Mucosa of descending colon (tissue), 3 donors: ENCODE measurements at regions not wholly inside any gene's neighbourhood (a gene's known extent, or its start where the extent isn't known, plus 50 kb on each side); places are given as distances from the start of the nearest gene placed in this dataset.

Source experiments
- ATAC-seq: fragments of 200-7000 bp; cut with Tn5 transposase; one replicate; pipeline ENCODE4 v1.9.1; 2020; ENCODE audit warnings: mild to moderate bottlenecking, moderate library complexity
- DNase-seq, 3 donors: peaks; one replicate each; pipeline ENCODE4 v3.0.0-alpha.2; 2020
- H3K36me3 ChIP-seq: fragments of 200-600 bp; one replicate; pipeline ENCODE4 v1.8.0; 2021; ENCODE audit warnings: low read depth, mild to moderate bottlenecking
- H3K4me1 ChIP-seq: fragments of 200-600 bp; one replicate; pipeline ENCODE4 v1.8.0; 2021; ENCODE audit warnings: low read depth, mild to moderate bottlenecking
- H3K4me3 ChIP-seq: fragments of 200-600 bp; one replicate; pipeline ENCODE4 v1.8.0; 2021; ENCODE audit warnings: mild to moderate bottlenecking
- H3K9me3 ChIP-seq: fragments of 200-600 bp; one replicate; pipeline ENCODE4 v1.8.0; 2021; ENCODE audit warnings: mild to moderate bottlenecking
- intact Hi-C, 2 donors: fragments of 100-400 bp; cut with DNase I in 1 of 2; cut with micrococcal nuclease in 1 of 2; formaldehyde crosslinking; loops; one replicate each; pipeline versions ENCODE4 v1.11.0 to v1.11.1; 2022; cut with DNase I, micrococcal nuclease
- TF ChIP-seq, protein P1 (sequence below): fragments of 200-600 bp; IDR thresholded peaks from one replicate; pipeline ENCODE4 v1.8.0; 2022; ENCODE audit warnings: antibody characterized with exemption, mild to moderate bottlenecking
- donor health status: DM: no; HTN: no; CAD: no; lungs with moderate emphysema.
- donor health status: DM: no; HTN: no; CAD: no.
- donor health status: DM: no; HTN: yes; CAD: no.

DNA sequence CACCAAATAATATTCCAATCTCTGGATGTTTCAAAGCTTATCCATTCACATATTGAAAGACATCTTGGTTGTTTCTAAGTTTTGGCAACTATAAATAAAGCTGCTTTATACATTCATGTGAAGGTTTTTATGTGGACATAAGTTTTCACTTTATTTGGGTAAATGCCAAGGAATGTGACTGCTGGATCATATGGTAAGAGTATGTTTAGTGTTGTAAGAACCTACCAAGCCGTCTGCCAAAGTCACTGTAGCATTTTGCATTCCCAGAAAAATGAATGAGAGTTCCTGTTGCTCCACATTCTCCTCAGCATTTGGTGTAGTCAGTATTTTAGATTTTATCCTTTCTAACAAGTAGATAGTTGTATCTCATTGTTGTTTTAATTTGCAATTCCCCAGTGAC lies 1047.7 kb downstream of the C4orf33 start:
- DNase-seq (no peak), ATAC-seq (no peak)
- TF ChIP-seq, protein P1, sequence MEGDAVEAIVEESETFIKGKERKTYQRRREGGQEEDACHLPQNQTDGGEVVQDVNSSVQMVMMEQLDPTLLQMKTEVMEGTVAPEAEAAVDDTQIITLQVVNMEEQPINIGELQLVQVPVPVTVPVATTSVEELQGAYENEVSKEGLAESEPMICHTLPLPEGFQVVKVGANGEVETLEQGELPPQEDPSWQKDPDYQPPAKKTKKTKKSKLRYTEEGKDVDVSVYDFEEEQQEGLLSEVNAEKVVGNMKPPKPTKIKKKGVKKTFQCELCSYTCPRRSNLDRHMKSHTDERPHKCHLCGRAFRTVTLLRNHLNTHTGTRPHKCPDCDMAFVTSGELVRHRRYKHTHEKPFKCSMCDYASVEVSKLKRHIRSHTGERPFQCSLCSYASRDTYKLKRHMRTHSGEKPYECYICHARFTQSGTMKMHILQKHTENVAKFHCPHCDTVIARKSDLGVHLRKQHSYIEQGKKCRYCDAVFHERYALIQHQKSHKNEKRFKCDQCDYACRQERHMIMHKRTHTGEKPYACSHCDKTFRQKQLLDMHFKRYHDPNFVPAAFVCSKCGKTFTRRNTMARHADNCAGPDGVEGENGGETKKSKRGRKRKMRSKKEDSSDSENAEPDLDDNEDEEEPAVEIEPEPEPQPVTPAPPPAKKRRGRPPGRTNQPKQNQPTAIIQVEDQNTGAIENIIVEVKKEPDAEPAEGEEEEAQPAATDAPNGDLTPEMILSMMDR, result no peak
- intact Hi-C loops, result no loop called here
- no peaks in the 10 kb centered on the region for H3K9me3 ChIP-seq
- H3K4me1 ChIP-seq, result no peaks in the 10 kb centered on the region
- no peaks in the 10 kb centered on the region for H3K36me3 ChIP-seq
- no peak overlapping the region for H3K4me3 ChIP-seq

DNA sequence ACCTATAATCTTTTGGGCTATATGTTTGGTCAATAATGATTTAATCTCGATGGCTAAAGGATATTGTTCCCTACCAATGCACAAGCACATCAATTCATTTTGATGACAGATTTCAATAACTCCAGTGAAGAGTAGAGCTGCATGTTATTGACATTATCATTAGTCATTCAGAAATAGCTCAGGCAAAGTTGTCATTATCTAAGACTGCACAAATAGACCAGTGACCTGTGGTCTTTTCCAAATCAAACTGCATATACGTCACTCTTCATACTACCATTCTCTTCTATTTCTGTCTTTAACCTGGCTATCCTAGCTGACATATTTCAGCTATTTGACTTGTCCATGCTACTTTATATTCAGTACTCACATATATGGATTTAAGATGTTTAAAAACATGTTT lies 1050.8 kb downstream of the C4orf33 start:
- Histone ChIP-seq H3K4me1 (no peaks in the 10 kb centered on the region), H3K4me3 (no peak overlapping the region), H3K36me3 (no peaks in the 10 kb centered on the region), H3K9me3 (no peaks in the 10 kb centered on the region)
- TF ChIP-seq, protein P1, result no peak
- intact Hi-C loops, result no loop called here
- ATAC-seq (no peak), DNase-seq (no peak)

DNA sequence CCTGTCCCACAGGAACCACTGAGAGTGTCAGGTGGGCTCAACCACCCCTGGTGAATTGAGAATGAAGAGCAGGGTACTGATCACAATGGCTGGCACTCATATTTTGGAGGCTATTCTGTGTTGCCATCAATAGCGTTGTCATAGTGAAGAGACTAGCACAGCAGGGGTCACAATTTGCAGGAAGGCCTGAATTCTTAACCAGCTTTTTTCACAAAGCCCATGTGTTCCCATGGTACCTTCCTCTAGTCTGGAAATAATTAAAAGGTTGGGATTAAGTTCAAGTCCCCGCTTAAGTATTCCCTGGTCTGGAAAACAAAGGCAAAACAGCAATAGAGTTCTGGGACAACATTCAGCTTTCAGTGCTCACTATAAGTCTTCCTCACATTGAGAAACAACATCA lies 1051.7 kb downstream of the C4orf33 start:
- intact Hi-C loops, result no loop called here
- TF ChIP-seq, protein P1, result no peak
- Histone ChIP-seq H3K36me3 (no peaks in the 10 kb centered on the region), H3K4me3 (no peak overlapping the region), H3K9me3 (no peaks in the 10 kb centered on the region), H3K4me1 (no peaks in the 10 kb centered on the region)
- ATAC-seq, result no peak
- DNase-seq, result no peak

DNA sequence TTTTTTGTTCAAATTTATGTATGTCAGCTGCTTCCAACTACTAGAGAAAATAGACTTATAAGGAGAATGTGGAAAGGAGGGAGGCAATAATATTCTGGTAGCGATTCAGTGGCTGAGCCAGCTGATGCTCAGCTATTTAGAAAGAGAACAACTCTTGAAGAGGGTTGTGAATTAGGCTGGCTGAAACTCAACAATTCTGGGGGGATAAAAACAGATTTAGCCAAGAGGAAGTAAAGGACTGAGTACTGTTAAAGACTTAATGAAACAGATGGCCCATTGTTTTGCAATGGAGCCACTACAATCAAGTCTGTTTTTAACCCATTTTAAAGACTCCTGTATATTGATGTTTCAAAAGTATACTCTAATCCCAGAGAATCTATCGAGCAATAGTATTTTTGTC lies 1058.9 kb downstream of the C4orf33 start:
- TF ChIP-seq, protein P1, result no peak
- Histone ChIP-seq H3K4me3 (no peak overlapping the region), H3K4me1 (no peaks in the 10 kb centered on the region), H3K36me3 (no peaks in the 10 kb centered on the region), H3K9me3 (no peaks in the 10 kb centered on the region)
- intact Hi-C loops, result no loop called here
- DNase-seq, result no peak
- ATAC-seq, result no peak

DNA sequence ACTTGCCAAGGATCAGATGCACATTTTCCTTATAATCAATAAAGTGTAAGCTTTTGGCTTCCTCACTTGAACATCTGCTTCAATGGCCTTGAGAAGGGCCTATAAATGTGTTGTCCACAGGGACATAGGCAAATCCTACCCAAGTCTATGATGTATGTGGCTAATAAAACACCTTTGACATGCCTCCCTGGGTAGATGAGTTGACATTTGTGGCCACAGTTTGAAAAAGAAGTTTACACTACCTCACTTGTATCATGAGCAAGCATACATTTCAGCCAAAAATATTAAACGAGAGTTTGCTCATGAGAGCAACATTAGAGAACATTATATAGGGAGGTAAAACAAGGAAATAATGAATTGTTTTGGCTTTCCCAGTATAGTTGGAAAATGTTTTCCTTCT lies 1067.7 kb downstream of the C4orf33 start:
- Histone ChIP-seq H3K4me1 (no peaks in the 10 kb centered on the region), H3K9me3 (no peaks in the 10 kb centered on the region), H3K36me3 (no peaks in the 10 kb centered on the region), H3K4me3 (no peak overlapping the region)
- DNase-seq, result no peak
- no peak for ATAC-seq
- TF ChIP-seq, protein P1, result no peak
- intact Hi-C loops, result no loop called here

DNA sequence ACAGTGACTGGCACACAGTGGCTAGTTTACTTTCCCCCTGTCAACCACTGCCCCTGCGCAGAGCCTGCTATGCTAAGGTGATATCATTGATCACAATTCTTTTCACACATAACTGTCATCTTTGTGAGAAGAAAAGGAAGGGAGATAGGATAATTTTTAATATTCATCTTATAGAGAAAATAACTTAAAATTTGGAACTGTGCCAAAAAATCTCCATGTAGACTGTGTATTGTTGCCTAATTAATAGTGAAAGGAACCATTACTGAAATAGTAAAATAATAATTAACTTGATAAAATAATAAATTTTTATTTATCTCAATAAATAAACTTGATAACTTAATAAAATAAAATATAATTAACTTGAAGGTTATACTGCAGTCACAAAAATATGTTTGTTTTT lies 1069.4 kb downstream of the C4orf33 start:
- no peaks in the 10 kb centered on the region for H3K4me1 ChIP-seq
- intact Hi-C loops, result no loop called here
- TF ChIP-seq, protein P1, result no peak
- DNase-seq, result no peak
- ATAC-seq, result no peak
- H3K4me3 ChIP-seq, result no peak overlapping the region
- no peaks in the 10 kb centered on the region for H3K9me3 ChIP-seq
- H3K36me3 ChIP-seq, result no peaks in the 10 kb centered on the region
